Transverse colon (tissue), 3 donors: ENCODE measurements at regions not wholly inside any gene's neighbourhood (a gene's known extent, or its start where the extent isn't known, plus 50 kb on each side); places are given as distances from the start of the nearest gene placed in this dataset.

ENCODE experiments used
- CTCF ChIP-seq, 5 experiments: fragments of 200-600 bp in 3 of 5; fragments of 450-650 bp in 2 of 5; sonication (generic) in 3 of 5; IDR thresholded peaks; 1 replicate in 2 of 5; 2 replicates in 3 of 5; pipeline ENCODE4 v1.5.1; 2016 to 2017; ENCODE audit warnings: antibody characterized with exemption in 5 of 5, inconsistent platforms in 3 of 5, mild to moderate bottlenecking in 2 of 5, moderate library complexity in 1 of 5
- POLR2A ChIP-seq: fragments of 450-650 bp; IDR thresholded peaks from one replicate; pipeline ENCODE4 v1.6.1; 2016; ENCODE audit warnings: antibody characterized with exemption, mild to moderate bottlenecking, moderate library complexity

- TF ChIP-seq CTCF (IDR thresholded peaks at IDR 0.05) (no peak), POLR2A (no peak)
Measured at GRCh38 chr13:76533251-76533650, 353.0 kb downstream of the KCTD12 start.
